Right renal pelvis (tissue), 4 donors: ENCODE measurements at regions not wholly inside any gene's neighbourhood (a gene's known extent, or its start where the extent isn't known, plus 50 kb on each side); places are given as distances from the start of the nearest gene placed in this dataset.
A peak's percentile ranks its signal among the peaks of the same experiment; 100 is the strongest.

Experiments used
- DNase-seq, 4 donors: peaks; one replicate each; pipeline ENCODE4 v3.0.0-alpha.2; 2013; ENCODE audit warnings: low read depth in 4 of 4, low spot score in 3 of 4, missing footprints in 1 of 4

- DNase-seq = no peak
Observed at GRCh38 chr12:98410356-98410755, 105.0 kb upstream of the TMPO start.

GRCh38 chr12:98416845-98417244 lies 98.5 kb upstream of the TMPO start:
- DNase-seq = no peak

GRCh38 chr12:98417266-98417665 lies 98.1 kb upstream of the TMPO start:
- no peak for DNase-seq

GRCh38 chr12:98418357-98419075 lies 96.9 kb upstream of the TMPO start:
- peak in 1 of 4 donors; percentile 47 for DNase-seq

- DNase-seq = no peak
Observed at GRCh38 chr12:98419081-98419794, 96.2 kb upstream of the TMPO start.

DNA sequence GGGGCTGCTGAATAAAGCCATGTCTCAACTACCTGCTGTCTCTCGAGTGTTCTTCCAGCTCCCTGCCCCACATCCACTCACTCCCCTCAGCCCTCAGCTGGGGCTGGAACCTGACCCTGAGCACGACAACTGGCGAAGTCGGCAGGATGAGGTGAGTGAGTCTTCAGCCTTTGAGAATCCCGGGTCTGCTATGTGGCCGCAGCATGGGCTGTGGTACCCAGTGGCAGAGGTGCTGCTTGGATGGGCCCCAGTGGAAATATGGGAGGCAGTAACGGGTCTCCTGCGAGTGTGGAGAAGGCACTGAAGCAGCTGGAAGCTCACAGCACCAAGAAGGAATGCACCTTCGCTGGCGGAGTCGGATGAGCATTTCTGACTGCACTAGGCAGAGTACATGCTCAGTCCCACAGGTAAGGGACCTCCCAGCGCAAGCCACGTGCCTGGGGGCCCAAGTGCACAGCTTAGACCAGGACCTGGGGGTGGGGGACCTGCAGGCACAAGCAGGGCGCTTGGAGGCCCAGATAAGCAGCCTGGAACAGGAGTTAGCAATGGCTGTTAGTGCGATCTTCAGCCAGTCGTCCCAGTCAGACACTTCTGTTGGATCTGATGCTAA lies 95.5 kb upstream of the TMPO start:
- DNase-seq = no peak

GRCh38 chr12:98420461-98420860 lies 94.9 kb upstream of the TMPO start:
- DNase-seq = no peak

GRCh38 chr12:98421316-98421715 lies 94.1 kb upstream of the TMPO start:
- DNase-seq = no peak

DNA sequence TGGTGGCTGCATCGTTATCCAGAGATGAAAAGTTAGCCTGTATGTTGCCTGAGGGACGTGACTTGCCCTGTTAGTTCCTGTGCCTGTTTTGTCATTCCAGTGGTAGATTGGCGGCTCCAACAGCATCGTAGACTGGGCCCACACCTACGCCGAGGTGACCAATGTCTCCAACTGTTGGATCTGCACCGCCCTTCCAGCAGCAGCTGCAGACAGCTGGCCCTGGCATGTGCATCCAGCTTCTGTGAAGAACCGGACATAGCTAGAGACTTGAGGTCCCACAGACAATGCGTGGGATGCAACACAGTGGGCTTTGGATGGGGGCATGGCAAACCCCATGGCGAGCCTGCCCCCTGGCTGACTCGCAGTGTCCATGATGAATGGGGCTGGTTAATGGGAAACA lies 93.0 kb upstream of the TMPO start:
- no peak for DNase-seq

DNA sequence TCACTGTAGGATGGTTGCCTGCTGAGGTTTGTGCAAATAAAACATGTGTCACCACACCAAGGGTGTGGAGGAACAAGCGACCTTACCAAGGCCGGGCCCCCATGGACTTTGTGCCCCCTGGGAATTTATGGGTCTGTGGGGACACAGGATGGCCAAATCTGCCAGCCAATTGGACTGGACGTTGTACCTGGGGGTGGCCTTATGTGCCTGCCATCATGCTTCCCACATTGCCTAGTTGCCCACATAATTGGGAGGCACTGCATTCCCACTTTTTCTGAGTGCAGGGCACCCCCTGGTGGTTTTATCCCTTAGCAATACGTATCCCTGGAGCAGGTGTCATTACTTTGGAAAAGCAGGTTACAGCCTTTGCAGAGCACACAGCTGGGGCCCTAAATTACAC lies 92.6 kb upstream of the TMPO start:
- DNase-seq = no peak

DNA sequence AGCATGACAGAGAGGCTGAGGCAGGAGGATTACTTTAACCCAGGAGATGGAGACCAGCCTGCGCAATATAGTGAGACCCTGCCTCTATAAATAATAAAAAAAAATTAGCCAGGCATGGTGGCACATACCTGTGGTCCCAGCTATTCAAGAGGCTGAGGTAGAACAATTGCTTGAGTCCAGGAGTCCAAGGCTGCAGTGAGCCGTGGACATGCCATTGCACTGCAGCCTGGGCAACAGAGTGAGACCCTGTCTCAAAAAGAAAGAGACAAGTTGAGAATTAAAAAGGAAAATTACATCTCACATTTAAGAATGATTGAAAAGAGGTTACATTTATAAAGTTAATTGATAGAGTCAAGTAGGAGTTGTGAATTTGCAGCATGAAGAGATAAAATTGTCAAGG lies 91.4 kb upstream of the TMPO start:
- DNase-seq = no peak

DNA sequence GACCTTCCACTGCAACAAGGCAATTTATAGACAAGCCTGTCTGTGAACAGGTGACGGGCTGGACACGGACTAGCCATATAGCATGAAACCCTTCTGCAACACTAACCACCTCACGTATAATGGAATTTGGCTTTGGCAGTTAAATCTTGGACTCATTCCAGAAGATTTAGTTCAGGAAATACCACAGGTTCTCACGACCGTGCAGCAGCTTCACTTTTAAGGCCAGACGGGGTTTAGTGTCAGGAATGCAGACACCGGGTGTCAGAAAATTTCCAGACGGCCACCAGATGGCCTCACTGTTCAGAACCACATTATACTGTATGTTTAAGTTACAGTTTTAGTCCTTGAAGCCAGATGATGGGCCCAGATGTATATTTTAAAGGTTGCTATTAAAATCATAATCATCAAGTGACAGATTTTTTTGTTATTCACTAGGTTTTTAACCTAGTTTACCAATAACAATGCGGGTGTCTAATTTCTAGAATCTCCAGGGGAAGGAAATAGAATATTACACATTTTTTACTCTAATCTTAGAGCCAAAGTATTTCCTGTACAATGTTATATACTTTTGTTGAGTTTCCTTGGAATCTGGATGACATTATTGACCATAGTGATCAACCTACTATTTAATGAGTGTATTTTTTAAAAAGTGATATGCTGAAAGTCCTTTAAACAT lies 90.5 kb upstream of the TMPO start:
- peak; percentile 61 to 78 (median 74) for DNase-seq

DNA sequence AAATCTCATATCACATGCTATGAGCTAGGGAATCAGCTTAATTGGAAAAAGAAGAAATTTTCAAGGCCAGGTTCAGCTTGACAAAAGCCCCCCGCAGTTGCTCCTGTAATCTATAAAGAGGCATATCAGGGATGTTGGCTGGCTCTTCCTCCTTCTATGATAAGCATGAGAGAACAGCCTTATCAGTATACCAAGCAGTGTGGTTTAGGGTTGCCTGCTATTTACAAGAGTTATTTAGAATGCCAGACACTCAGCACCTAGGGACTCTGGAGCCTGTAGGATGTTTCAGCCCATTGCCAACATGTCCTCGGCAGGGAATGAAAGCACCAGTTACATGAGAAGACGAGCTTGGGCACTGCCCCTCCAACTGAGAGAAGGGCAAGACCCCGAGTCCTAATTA lies 89.5 kb upstream of the TMPO start:
- DNase-seq = no peak

DNA sequence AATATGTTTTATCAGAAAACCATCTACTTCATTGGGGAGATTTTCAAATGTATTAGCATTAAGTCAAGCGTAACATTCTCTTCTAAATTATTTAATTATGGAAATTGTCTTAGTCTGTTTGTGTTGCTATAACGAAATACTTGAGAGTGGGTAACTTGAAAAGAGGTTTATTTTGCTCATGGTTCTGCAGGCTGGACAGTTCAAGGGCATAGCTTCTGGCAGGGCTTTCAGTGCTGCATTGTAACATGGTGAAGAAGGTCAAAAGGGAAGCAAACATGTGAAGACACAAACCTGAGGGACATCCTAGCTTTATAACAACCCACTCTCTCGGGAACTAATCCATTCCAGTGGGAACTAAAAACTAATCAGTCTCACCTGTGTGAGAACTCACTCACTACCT lies 84.3 kb upstream of the TMPO start:
- no peak for DNase-seq

- no peak for DNase-seq
Observed at GRCh38 chr12:98437166-98437565, 78.2 kb upstream of the TMPO start.

- no peak for DNase-seq
Observed at GRCh38 chr12:98437806-98438595, 77.4 kb upstream of the TMPO start.

- no peak for DNase-seq
Observed at GRCh38 chr12:98438656-98439230, 76.6 kb upstream of the TMPO start.

DNA sequence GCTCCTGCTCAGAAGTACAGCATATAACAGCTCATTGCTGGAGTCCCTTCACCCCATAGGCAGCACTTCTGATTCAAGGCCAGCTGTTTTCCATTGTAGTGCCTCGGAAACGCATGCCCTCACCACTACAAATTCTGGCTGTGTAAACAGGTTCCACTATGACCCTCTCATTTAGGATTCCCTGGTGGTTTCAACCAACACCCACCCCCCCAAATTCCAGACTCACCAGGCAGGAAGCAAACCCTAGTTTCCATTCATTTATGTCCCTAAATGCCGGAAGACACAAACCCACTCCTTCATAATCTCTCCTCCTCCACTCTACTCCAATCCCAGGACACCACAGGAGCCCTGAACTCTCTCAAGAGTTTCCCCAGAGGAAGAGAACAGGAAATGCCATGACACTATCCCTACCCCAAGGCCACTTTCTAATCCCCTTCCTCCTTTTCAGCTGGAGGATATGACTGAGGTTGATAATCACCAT lies 75.9 kb upstream of the TMPO start:
- no peak for DNase-seq

- DNase-seq = no peak
Observed at GRCh38 chr12:98439981-98440581, 75.3 kb upstream of the TMPO start.

GRCh38 chr12:98446060-98446459 lies 69.3 kb upstream of the TMPO start:
- no peak for DNase-seq
